ENCODE measurements at regions not wholly inside any gene's neighbourhood (a gene's known extent, or its start where the extent isn't known, plus 50 kb on each side); places are given as distances from the start of the nearest gene placed in this dataset.

GRCh38 chr20:61115364-61116065, 136.5 kb upstream of the CDH4 start:
- FAIRE-seq, result no peak

GRCh38 chr20:61117725-61118124, 134.3 kb upstream of the CDH4 start:
- FAIRE-seq, result no peak

GRCh38 chr20:61118429-61119224, 133.4 kb upstream of the CDH4 start:
- FAIRE-seq, result no peak

- no peak for FAIRE-seq
Observed at GRCh38 chr20:61119273-61119672, 132.8 kb upstream of the CDH4 start.

DNA sequence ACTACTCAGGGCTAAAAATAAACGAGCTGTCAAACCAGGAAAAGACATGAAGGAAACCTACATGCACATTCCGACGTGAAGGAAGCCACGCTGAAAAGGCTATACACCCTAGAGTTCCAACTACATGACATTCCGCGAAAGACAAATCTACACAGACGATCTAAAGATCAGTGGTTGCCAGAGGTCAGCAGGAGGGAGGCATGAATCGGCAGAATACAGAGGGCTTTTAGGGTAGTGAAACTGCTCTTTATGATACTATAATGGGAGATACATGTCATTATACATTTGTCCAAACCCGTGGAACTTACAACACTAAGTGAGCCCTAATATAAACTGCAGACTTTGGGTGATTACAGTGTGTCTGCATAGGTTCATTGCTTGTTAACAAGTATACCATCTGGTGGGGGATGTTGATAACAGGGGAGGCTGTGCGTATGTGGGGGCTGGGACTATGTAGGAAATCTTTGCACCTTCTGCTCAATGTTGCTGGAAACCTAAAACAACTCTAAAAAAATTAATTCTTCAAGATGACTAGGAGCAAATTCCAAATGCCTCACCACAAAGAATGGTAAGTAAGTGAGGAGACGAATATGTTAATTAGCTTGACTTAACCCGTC, 132.2 kb upstream of the CDH4 start:
- no peak for FAIRE-seq

DNA sequence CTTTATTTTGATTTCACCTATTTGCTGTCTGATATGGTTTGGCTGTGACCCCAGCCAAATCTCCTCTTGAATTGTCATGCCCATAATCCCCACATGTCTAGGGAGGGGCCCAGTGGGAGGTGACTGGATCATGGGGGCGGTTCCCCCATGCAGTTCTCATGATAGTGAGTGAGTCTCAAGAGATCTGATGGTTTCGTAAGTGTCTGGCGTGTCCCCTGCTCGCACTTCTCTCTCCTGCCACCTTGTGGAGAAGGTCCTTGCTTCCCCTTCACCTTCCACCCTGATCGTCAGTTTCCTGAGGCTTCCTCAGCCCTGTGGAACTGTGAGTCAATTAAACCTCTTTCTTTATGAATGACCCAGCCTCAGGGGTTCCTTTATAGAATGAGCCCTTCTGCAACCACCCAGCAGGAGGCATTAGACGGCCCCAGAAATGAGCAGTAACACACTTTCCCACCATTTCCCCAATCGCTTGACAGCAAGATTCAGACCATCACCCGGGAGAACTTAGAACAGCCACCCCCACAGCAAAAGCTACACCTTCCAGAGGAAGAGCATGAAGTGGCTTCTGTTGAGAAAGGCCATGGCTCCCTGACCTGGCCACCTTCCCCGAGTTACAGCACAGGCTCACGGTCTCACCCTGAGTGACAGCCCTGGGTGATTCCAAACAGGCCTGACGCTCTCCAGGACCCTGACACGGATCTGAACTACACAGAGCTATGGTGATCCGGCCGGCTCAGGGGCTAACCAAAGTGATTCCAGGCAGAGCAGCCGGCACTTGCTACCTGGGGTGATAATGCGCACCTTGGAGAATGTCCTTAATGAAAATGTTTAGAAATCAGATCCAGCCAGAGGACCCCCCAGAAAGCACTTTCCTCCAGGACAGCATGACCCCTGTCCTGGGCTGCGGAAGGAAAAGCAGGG, 131.2 kb upstream of the CDH4 start:
- no peak for FAIRE-seq

- FAIRE-seq, result no peak
Observed at GRCh38 chr20:61121661-61122060, 130.4 kb upstream of the CDH4 start.

DNA sequence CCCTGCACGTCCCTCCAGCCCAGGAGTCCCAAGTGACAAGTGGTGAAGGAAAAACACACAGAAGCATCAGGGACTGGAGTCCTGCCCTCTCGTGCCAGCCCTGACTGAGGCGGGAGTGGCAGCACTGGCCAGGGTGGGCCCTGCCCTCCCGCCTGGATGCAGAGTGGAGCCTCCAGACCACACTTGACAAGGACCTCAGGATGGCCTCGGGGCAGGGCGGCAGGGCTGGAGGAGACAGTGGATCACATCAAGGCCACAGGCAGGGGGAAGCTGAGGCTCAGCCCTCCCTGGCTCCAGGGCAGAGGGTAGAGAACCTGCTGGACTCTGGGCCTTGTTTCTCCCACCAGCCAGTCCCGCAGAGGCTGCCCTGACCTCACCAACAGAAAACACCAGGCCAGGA, 128.8 kb upstream of the CDH4 start:
- FAIRE-seq, result no peak

DNA sequence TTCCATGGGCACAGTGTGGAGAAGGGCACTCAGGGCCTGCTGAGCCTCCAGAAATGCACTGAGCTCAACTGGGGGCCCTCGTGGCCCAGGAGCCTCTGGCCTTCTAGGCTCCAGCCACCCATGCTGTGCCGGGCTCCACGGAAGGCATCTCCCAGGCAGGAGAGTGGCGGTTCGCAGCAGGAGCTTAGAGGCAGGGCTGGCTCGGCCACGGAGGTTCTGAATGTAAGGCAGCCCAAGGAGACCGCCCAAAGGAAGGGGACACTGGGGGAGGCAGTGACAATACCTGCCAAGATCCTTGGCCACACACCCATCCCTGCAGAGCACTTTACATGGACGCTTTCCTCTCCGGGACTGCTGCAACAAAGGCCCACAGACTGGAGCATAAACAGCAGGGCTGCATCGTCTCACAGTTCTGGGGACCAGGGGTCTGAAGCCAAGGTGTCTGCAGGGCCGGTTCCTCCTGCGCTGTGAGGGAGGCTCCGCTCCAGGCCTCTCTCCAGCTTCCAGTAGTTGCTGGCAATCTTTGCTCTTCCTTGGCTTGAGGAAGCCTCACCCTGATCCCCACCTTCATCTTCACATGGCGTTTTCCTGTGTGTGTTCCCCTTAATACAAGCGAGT, 128.2 kb upstream of the CDH4 start:
- no peak for FAIRE-seq

DNA sequence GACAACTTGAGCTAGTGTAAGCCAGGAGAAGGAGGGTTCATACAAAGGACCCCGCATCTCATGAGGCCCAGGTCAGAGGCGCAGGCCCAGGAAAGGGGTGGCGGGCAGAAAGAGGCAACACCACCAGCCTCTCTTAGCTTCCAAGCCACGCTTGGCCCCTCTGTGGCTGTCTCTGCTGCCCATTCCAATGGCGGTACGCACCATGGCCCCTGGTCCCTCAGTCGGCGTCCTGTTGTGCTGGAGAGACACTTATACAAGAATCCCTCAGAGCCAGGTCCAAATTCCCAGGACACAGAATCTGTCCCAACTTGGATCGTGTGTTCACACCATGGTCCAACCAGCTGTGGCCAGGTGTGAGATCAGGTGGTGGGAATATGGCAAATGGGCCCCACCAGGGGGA, 127.0 kb upstream of the CDH4 start:
- no peak for FAIRE-seq

- no peak for FAIRE-seq
Observed at GRCh38 chr20:61125546-61126180, 126.4 kb upstream of the CDH4 start.

DNA sequence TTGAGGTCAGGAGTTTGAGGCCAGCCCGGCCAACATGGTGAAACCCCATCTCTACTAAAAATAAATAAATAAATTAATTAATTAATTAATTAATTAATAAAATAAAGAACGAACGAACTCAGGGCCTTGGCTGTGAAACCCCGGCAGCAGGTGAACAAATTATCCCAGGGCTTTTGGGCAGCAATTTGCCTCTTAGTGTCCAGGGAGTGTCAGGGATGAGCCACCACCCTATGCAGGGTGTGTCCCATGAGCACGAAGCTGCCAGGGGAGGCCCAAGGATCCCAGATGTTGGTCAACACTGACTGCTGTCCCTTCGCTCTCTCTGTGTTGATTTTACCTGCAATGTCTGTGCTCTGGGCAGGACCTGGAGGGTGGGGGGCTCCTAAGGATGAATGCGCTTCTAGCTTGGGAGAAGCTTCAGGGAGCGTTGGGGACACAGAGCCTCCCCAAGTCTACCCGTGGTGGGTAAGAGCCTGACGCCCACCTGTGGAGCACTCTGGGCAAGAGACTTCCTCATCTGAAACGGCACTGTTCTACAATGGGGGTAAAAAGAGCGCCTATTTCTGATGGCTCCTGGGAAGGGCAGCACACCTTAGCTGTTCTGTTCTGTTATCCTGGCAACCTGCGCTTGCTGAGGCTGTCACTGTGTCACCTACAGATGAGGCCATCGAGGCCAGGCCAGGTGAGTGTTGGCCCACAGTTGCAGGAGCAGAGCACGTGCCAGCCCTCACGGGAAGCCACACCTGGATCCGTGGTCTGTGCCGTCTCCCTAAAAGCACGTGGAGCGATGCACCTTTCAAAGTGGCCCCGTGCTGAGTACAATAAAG, 125.5 kb upstream of the CDH4 start:
- FAIRE-seq, result no peak

- no peak for FAIRE-seq
Observed at GRCh38 chr20:61127311-61128039, 124.6 kb upstream of the CDH4 start.

DNA sequence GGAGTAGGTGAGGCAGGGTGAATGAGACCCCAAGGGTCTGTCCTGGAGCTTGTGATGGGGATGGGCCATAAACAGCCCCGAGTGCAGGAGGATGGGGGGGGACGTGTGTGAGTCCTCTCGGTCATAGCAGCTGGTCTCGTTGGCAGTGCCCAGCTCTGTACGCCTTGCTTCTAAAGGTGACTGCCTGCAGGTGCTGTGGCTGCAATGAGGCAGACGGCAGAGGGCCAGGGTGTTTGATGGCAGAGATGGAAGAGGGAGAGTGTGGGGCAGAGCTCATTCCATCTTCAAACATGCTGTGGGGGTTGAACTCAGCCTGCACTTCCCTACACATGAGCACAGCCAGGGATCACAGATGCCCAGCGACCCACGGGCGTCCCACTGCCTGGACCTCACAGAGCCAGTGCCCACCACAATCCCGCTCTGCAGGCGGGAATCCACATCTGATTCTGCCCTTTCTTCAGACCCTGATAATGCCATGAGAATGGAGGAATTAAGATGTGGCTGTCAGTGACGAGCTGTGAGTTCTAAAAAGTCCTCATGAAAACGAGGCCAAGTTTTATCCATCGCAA, 123.3 kb upstream of the CDH4 start:
- FAIRE-seq, result no peak

DNA sequence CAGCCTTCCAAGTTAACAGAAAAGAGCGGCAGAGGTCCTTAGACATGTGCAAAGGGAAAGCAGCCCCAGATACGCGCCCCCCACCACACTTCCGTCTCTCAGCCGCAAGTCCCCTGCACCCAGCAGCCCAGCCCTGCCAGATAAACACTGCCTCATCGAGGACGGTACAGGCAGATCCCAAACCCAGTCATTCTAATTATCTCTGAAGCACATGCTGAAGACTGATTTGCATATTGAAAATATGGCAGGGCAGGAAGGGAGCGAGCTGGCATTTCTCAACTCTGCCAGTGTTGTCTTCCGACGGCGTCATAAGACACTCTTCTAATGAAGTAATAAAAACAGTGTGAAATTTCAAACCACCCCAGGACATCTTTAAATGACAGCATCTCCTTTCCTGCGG, 122.8 kb upstream of the CDH4 start:
- FAIRE-seq, result no peak

DNA sequence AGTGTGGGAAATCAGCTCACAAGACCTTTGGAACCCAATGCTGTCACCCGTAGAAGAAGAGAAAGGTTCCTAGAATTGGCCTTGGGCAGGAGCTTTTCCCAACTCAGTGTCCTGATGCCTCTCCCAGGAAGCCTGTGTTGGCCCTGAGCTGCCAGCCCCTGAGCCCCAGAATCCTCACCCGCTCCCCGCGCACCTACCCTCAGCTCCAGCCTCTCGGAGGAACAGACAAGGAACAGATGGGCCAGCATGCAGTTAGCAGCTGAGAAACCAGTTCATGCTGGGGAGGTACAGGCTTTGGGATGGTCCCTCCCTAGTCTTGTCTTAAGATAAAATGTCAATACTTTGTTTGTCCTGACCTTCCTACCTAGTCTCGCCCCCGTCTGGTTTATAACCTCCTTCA, 121.9 kb upstream of the CDH4 start:
- FAIRE-seq, result no peak

GRCh38 chr20:61131944-61132343, 120.1 kb upstream of the CDH4 start:
- FAIRE-seq, result no peak

DNA sequence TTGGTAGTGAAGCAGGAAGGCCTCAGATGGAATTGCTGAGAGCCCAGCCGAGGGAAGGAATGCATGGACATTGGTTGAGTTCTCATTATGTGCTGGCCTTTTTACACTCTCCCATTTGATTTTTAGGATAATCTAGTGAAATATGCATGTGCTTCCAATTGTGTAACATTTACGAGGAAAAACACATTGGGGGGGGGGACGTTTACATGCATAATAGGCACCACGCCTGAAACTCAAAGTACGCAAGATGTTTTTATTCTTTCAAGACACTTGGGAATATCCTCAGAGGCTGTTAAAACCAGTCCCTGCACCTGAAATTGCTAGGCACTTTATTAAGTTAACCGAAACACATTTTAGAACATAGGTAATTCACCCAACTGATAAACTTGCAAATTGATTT, 118.5 kb upstream of the CDH4 start:
- no peak for FAIRE-seq

DNA sequence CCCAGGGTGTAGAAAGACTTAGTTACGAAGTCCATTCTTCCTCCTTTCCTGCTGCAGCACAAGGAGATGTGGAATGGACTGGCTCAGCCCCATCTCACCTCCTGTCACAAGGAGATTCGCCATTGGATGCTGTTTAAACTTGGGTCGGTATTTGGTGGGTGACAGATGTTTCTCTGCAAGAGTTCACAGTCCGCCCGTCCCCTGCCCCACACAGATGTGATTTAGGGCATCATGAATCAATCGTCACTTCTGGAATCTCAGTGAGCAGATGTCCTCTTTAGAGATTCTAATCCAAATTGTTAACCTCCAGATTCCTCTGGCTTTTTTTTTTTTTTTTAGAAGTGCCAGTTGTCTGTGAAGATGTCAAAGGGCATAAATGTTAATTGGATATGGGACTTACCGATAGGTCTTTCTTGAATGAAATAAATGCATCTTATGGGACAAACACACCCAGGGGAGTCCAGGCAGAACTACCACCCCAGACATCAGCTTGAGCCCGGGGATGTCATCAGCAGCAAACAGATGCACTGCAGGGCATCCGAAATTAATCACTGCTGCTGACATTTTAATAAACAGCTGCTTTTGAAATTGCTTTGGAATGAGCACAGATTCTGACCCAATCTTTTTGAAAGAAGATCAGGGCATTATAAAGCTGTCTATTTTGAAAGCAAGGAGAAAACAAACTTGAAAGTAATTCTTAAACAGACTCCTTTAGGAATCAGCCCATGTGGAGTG, 117.6 kb upstream of the CDH4 start:
- no peak for FAIRE-seq
